ENCODE measurements at regions not wholly inside any gene's neighbourhood (a gene's known extent, or its start where the extent isn't known, plus 50 kb on each side); places are given as distances from the start of the nearest gene placed in this dataset.

DNA sequence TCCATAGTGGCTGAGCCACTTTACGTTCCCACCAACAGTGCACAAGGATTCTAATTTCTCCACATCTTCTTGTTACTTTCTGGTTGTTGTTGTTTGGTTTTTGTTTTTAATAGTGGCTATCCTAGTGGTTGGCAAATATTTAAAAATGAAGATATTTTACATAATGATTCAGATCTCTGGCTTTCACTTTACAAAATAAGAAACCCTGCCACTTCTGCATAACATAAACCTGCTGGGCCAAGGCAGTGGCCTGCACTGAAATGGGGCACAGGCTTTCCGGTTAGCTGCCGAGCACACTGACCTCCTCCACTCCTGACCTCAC is 320.4 kb downstream of the RPS6KC1 start:
- DNase-seq (no peak), ATAC-seq (no peak)
- intact Hi-C loops (cut with micrococcal nuclease) = loop anchor here (5.0 kb wide), 1 partner anchor 751 kb away; no protein-coding TSS in a partner anchor

DNA sequence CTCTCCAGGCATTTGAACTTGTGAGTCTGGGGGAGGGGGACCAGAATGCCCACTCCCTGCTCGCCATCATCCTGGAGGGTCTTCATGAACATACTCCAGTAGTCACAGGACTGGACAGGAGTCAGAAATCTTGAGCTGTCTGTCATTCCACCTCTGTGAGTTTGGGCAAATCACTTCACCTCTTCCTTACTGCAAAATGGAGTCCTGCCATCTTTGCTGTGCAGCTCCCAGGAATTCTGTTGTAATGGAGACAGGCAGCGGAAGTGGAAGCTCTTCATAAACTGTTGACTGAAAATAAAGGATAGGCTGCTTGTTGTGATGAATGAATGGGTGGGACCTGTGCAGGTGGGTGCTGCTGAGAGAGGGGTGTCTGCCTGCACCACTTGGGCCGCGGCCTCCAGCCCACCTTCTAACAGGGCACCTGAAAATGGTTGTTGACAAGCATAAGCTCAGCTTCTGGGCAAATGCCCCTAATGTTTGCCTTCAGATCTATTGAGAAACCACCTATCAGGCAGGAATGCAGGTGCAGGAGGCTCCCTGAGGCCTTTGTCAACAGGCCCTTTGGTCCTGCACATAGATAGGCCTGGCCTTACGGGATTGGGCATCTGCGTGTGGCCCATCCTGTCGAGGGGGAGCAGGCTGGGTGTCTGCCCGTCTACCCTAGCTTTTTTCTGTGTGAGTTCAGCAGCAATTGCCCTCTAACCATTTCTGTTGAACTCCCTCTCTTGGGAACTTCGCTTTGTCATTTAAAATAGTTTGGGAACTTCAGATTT is 321.0 kb downstream of the RPS6KC1 start:
- DNase-seq (no peak), ATAC-seq (no peak)
- intact Hi-C loops (cut with micrococcal nuclease) = loop anchor here (5.0 kb wide), 1 partner anchor 750 kb away; no protein-coding TSS in a partner anchor

DNA sequence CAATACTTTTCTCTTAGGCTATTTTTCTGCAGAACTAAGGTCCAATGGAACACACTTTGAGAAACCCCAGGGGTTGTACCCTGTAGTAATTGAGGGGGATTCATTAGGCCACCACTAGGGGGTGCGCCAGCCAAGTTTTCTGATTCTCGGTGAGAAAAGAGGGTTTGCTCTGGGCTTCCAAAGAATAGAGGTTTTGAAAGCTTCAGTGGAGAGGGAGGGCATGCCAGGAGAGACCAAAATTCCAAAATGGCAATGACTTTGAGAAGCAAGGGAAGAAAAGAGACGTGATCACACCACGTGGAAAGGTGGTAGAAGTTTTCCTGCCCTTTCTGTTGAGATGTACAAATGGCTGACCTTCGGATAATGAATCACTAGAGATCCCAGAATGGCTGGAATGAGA is 323.3 kb downstream of the RPS6KC1 start:
- ATAC-seq (peak; percentile 79), DNase-seq (peak; percentile 67)
- intact Hi-C loops (cut with micrococcal nuclease) = loop anchor here (5.0 kb wide), 1 partner anchor 748 kb away; no protein-coding TSS in a partner anchor

DNA sequence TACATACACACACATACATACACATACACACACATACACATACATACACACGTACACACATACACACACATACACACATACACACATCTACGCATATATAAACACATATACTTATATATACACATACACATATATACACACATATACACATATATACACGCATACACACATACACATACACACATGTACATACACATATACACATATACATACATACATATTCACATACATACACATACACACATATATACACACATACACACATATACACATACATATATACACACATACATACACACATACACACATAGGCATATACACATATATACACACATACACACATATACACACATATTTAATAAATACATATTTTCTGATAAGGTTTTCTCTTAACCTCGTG is 324.0 kb downstream of the RPS6KC1 start:
- DNase-seq = no peak
- intact Hi-C loops (cut with micrococcal nuclease) = no loop called here
- no peak for ATAC-seq

DNA sequence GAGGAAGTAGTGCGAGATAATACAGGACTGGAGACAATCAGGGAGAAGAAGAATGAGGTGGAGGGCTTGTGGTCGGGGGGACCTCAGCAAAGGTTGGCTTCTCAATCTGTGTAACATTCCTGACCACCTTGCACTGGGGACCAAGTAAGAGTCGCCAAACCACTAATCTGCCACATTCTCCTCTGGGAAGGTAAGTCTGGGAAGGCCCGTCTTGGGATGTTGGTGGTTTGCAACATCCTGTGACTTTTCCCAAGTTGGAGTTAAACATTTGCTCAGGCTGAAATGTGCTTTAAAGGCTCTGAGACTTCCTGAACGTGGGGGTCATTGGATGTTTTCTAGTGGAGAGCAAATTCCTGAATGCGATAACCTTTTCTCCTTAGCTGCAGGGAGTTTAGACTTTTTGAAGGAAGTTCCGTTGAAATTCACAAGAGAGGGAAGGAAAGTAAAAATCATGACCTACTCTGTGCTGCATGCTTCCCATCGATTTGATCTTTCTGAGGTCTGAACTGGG is 325.9 kb downstream of the RPS6KC1 start:
- DNase-seq = no peak
- intact Hi-C loops (cut with micrococcal nuclease) = no loop called here
- no peak for ATAC-seq

DNA sequence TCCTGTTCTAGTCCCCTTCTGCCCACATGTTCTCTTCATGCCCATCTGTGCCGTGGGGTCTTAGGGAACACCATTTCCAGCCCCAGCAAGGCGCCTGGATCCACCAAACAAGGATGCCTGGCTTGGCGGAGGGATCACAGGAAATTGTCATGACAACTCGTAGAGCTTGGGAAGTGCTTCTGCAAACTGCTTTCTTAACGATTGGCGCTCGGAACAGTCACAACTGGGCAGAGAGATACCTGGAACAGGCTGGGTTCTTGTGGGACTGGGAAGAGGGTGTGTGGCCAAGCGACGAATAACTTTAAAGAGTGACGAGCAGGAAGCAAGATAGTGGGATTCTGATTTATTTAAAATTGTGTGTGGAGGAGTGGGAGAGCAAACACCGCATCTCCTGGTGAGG is 329.8 kb downstream of the RPS6KC1 start:
- no peak for DNase-seq
- intact Hi-C loops (cut with micrococcal nuclease) = no loop called here
- ATAC-seq = no peak

DNA sequence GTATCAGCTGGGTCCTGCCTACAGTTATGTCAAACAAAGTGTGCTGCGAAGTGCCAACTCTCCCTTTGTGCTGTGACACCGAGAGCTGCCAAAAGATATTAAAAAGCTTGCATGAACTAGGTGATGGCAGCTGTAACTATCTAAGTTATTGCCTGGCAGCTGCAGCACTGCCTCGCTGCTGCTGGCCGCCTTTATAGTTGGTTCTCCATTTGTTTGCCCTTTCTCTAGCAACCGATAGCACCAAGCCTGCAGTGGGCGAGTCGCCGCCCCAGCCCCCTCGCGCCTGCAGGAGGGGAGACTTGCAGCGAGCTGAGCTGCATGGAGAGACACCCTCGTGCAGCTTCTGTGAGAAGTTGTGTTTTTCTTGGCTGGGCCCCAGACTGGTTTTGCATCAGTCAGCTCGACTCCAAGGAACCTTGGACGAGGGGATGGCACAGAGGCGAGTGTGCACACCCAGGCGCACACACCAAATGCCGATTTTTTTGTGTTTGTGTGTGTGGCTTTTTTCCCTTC is 330.6 kb downstream of the RPS6KC1 start:
- DNase-seq (peak; percentile 71), ATAC-seq (peak; percentile 97)
- intact Hi-C loops (cut with micrococcal nuclease) = no loop called here

DNA sequence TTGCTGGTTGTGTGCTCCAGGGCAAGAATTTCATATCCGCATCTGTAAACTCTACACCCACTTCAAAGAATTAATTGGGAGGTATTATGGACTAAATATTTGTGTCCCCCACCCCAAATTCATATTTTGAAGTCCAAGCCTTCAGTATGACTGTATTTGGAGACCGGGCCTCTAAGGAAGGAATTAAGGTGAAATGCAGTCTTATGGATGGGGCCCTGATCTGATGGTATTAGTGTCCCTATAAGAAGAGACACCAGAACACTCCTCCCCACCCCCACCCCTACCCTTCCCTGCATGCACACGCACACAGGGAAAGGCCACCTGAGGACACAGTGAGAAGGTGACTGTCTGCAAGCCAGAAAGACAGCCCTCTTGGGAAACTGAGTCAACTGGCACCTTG is 332.4 kb downstream of the RPS6KC1 start:
- intact Hi-C loops (cut with micrococcal nuclease) = no loop called here
- ATAC-seq (no peak), DNase-seq (no peak)

DNA sequence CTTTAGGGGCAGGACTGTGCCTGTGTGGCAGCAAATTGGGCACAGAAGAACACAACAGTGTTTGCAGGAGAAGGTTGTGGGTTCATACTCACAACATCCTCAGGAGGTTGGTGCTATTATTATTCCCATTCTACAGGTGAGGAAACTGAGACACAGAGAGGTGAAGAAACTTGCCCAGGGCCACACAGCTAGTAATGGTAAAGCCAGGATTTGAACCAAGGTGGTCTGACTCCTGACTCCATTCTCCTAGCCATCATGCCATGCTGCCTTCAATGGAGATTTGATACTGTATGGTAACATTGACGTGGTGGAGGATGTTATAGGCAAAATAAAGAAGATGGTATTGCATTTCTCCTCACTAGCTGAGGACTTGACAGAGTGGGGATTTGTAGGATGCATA is 334.2 kb downstream of the RPS6KC1 start:
- no peak for DNase-seq
- ATAC-seq = no peak
- intact Hi-C loops (cut with micrococcal nuclease) = no loop called here

DNA sequence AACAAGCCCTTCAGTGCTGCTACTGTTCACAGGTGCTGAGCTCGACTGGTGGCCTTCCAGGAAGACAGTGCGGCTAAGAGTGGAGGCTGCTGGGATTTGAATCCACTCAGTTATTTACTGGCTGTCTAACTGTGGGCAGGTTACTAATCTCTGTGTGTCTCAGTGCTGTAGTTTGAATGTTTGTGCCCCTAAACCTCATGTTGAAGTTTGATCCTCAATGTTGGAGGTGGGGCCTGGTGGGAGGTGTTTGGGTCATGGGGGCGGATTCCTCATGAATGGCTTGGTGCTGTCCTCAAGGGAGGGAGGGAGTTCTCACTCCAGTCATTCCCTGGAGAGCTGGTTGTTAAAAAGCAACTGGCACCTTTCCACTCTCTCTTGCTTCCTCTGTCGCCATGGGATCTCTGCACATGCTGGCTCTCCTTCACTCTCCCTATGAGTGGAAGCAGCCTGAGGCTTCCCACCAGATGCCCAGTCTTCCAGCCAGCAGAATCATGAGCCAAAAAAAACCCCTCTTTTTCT is 334.8 kb downstream of the RPS6KC1 start:
- intact Hi-C loops (cut with micrococcal nuclease) = no loop called here
- no peak for ATAC-seq
- DNase-seq = no peak

DNA sequence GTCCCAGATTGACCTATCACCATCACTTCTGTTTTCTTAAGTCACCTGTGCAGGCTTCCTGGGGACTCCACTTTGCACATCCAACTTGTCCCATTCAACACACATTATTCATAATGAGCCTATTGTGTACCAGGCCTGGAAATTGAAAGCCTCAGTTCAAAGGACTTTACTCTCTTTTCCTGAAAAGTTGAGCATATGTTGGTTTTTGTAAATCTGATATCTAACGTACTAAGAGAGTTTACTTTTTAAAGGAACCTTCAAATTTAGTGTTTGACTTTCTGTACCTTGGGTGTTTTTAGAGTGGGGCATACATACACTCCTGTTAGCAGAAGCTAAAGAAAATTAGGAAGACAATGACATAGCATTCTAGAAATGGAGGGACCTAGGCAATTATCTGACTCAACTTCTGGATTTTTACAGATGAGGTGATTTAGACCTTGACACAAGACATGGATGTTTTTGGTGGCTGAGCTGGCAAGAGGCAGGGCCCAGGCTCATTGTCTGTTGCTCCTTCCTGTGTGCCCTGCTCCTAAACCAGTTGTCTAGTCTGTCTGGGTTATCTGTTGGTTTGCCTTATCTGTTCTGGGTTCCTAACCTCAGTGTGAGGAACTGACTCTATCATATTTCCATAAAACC is 336.5 kb downstream of the RPS6KC1 start:
- intact Hi-C loops (cut with micrococcal nuclease) = no loop called here
- DNase-seq = no peak

DNA sequence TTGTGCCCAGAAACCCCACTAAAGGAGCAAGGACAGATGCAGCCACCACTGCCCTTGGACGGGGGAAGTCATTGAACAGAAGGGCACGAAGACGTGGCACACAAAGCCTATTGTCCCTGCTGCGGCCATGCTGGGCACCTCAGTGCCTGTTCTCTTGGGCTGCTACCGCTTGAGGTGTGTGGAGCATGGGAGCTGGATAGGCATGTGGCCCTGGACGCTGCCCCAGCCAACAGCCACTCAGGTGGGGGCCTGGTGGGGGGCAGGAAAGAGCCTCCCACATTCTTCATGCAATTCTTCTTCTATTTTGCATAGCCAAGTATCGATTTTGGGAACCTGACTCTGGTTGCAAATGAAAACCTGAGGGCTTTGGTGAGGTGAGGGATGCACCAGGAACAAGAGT is 337.2 kb downstream of the RPS6KC1 start:
- no peak for ATAC-seq
- intact Hi-C loops (cut with micrococcal nuclease) = no loop called here
- DNase-seq = no peak

More for the DNA sequence above, 336.5 kb downstream of the RPS6KC1 start:
- no peak for ATAC-seq

DNA sequence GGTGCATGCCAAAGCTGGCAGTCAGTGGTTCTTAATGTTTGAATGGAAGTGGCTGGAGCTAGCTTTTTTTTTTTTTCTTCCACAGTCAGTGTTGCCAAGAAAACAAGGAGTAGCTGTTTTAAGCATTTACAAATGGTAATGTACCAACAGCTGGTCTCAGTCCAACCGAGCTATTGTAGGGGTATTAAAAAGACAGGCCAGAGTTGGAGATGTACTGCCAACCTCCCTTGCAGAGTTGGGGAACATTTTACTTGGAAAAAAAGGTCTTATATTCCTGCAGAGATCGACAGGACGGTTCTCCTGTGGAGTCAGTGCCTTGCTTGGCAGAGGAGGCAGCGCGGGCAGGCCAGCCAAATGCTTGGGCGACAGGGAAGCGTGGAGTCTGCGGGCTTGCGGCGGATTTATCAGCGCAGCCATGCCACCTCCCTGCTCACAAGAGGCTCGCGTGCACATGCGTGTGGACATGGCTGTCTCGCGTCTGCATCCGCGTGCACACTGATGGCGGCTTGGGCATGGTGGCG is 338.1 kb downstream of the RPS6KC1 start:
- ATAC-seq = peak; percentile 55

DNA sequence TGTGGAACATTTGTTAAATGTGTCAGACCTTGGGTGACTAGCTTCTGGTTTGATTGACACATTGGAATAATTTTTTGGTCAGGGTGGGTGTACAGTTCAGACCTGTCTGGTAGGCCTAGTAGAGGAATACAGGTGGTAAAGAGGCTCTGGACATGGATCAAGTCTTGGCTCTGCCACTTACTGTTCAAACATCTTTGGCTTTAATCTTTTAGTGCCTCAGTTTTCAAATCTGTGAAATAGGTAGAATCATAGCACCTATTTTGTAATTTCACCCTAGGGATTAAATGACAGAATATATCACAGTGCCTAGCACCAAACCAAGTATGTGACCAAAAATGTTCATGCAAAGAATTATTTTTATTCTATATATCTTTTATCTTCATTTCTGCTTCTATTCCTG is 340.4 kb downstream of the RPS6KC1 start:
- no peak for DNase-seq
- intact Hi-C loops (cut with micrococcal nuclease) = no loop called here
- no peak for ATAC-seq

More for the DNA sequence above, 338.1 kb downstream of the RPS6KC1 start:
- peak; percentile 45 for DNase-seq
- intact Hi-C loops (cut with micrococcal nuclease) = no loop called here

DNA sequence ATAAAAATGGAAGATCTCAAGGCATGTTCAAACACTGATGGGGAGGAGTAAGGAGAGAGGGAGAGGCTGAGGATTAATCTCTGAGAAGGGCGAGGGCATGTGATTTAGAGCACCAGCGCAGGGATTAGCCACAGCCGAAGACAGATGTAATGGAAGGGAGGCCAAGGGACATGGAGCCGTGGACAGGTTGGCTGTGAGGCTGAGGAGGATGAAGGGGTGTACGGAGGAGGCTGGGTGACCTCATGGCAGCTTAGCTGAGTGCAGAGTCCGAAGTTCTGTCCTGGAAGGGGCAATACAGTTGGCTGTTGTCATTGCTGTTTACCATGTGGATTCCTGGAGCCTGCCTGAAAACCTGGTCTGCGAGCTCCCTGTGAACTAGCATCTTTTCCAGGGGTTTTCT is 342.8 kb downstream of the RPS6KC1 start:
- intact Hi-C loops (cut with micrococcal nuclease) = no loop called here
- no peak for DNase-seq

DNA sequence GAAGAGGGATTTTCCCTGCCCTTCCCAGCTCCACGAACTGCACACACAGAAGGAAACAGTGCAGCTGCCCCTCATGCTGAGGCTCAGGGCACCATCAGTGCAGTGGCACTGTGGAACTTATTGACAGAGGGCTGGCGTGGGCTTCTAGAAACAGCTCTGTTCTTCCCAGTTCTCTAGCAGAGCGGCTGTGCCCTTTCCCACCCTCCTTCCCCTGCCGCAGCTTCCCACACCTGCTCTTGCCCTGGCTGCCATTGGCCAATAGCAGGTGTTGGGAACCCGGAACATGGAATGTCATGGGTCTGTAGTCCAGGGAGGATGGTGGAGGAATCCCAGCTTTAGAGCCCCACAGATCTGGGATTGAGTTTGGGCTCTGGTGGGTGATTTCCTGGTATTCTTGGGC is 343.8 kb downstream of the RPS6KC1 start:
- ATAC-seq (no peak), DNase-seq (no peak)
- intact Hi-C loops (cut with micrococcal nuclease) = no loop called here

More for the DNA sequence above, 342.8 kb downstream of the RPS6KC1 start:
- no peak for ATAC-seq

DNA sequence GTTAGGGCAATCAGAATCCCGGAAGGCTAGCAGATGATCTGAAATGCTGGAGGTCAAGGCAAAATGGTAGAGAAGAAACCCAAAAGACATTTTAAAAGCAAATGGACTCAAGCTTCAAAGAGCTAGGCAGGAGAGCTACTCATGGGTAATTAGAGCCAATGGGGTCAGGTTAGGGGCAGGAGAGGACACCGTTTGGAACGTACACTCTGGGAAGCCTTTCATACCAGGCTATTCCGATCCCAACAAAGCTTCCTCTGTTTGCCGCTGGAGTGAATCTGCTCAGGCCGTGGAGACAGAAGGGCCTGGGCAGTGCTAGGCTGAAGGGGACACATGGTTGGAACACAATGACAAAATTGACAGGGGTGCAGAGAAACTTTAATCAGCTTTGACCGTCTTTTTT is 346.6 kb downstream of the RPS6KC1 start:
- ATAC-seq = no peak
- intact Hi-C loops (cut with micrococcal nuclease) = no loop called here
- no peak for DNase-seq

DNA sequence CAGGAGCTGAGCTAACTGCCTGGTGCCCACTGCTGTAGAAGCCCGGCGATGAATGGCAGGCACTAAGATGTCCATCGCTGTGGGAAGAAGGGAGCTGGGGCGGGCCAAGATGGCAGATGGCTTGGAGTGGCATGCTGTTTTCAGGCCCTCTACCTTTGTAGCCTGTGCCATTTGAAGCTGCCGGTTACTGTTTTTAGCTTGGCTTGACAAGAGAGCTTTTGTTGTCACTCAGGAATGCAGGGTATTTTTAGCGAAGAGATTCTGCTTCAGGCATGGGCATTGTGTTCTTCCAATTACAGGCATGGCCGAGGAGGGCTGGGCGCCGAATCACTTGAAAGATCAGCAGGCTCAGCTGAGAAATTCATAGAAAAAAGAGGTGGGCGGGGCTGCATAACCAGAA is 348.7 kb downstream of the RPS6KC1 start:
- intact Hi-C loops (cut with micrococcal nuclease) = no loop called here
- DNase-seq = peak; percentile 53

DNA sequence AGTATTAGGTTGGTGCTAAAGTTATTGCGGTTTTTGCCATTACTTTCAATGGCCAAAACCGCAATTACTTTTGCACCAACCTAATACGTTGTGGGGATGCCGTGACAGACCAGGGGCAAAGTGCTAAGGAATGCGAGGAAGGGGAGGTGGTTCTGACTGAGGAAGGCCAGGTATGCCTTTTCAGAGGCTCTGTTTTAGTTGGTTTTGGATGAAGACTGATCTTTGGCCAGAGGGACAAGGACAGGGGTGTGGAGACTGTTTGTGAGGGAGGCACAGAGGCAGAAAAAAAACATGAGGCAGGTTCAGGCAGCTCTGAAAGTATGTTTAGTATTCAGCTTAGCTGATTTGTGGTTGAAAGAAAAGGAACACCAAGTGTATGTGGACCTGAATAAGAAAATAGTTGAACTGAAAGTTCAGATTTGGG is 358.2 kb downstream of the RPS6KC1 start:
- ATAC-seq (no peak), DNase-seq (no peak)
- intact Hi-C loops (cut with micrococcal nuclease) = no loop called here

More for the DNA sequence above, 348.7 kb downstream of the RPS6KC1 start:
- peak; percentile 95 for ATAC-seq

DNA sequence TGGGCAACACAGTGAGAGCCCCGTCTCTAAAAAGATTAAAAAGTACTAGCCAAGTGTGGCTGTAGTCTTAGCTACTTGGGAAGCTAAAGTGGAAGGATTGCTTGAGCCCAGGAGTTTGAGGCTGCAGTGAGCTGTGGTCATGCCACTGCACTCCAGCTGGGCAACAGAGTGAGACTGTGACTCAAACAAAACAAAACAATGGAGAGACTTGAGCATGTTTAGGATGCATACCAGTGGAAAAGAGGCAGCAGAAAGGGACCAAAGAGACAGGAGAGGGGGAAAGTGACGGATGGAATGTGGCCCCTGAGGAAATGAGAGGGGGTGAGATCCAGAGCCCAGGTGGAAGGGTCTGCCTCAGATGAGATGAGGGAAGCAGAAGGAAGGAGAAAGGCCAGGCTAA is 358.9 kb downstream of the RPS6KC1 start:
- DNase-seq (no peak), ATAC-seq (no peak)
- intact Hi-C loops (cut with micrococcal nuclease) = no loop called here

All from left ventricle myocardium superior (tissue), 1 donor.